B cell (primary cell): ENCODE measurements at regions not wholly inside any gene's neighbourhood (a gene's known extent, or its start where the extent isn't known, plus 50 kb on each side); places are given as distances from the start of the nearest gene placed in this dataset.

ENCODE experiments used
- ATAC-seq: fragments of 200-7000 bp; cut with Tn5 transposase; one replicate; pipeline ENCODE4 v1.10.0; 2021; ENCODE audit warnings: low read depth, mild to moderate bottlenecking, moderate number of reproducible peaks, moderate library complexity
- CTCF ChIA-PET: fragments of 350-600 bp; sonication (Branson Sonifier 250); formaldehyde crosslinking; loops from one replicate; lab custom pipeline; 2021; ENCODE audit warnings: antibody characterized with exemption, inconsistent platforms; lab: Charles Lee
- POLR2A ChIA-PET: fragments of 350-600 bp; sonication (Branson Sonifier 250); formaldehyde crosslinking; loops from one replicate; lab custom pipeline; 2021; ENCODE audit warnings: antibody characterized with exemption; lab: Charles Lee
- DNase-seq: peaks from one replicate; pipeline ENCODE4 v3.0.0; 2013
- H2AFZ ChIP-seq: 2 replicates; pipeline ENCODE4 v1.6.1; 2012; ENCODE audit warnings: mild to moderate bottlenecking, low read depth, low read length; ENCODE audit not compliant: insufficient read depth, poor library complexity, severe bottlenecking
- H3K27ac ChIP-seq, 2 donors: 1 replicate in 1 of 2; 2 replicates in 1 of 2; pipeline ENCODE4 v1.5.1; 2012 to 2013; ENCODE audit warnings: low read length in 2 of 2, mild to moderate bottlenecking in 2 of 2, moderate library complexity in 1 of 2
- H3K27me3 ChIP-seq, 4 experiments: fragments of 200-600 bp in 1 of 4; sonication (generic) in 1 of 4; replicated peaks in 1 of 4; 1 replicate in 2 of 4; 2 replicates in 2 of 4; pipeline versions ENCODE4 v1.6.1 to v1.7.0; 2013 to 2016; ENCODE audit warnings: low read length in 3 of 4, mild to moderate bottlenecking in 2 of 4, mixed read lengths in 1 of 4, moderate library complexity in 1 of 4; ENCODE audit not compliant: insufficient read depth in 4 of 4, control insufficient read depth in 3 of 4; ENCODE audit errors: control extremely low read depth in 1 of 4
- H3K36me3 ChIP-seq, 2 experiments: replicated peaks in 1 of 2; 1 replicate in 1 of 2; 2 replicates in 1 of 2; pipeline versions ENCODE4 v1.6.1 to v1.7.1; 2013; ENCODE audit warnings: low read length in 1 of 2; ENCODE audit not compliant: insufficient read depth in 2 of 2, control insufficient read depth in 1 of 2; ENCODE audit errors: control extremely low read depth in 1 of 2, extremely low read depth in 1 of 2
- H3K4me1 ChIP-seq, 2 donors: fragments of 200-600 bp in 1 of 2; sonication (generic) in 1 of 2; 1 replicate in 1 of 2; 2 replicates in 1 of 2; pipeline versions ENCODE4 v1.5.1 to v1.6.1; 2013 to 2017; ENCODE audit warnings: low read length in 2 of 2; ENCODE audit not compliant: control insufficient read depth in 2 of 2, insufficient read depth in 2 of 2
- H3K4me2 ChIP-seq: replicated peaks from 2 replicates; pipeline ENCODE3; 2012; ENCODE audit warnings: mild to moderate bottlenecking, low read depth, low read length; ENCODE audit not compliant: poor library complexity, severe bottlenecking
- H3K4me3 ChIP-seq, 5 experiments: fragments of 200-600 bp in 1 of 5; sonication (generic) in 1 of 5; 1 replicate in 3 of 5; 2 replicates in 2 of 5; pipeline versions ENCODE4 v1.5.1 to v1.7.0; 2011 to 2016; ENCODE audit warnings: low read length in 4 of 5, mild to moderate bottlenecking in 4 of 5, low read depth in 2 of 5, control low read depth in 1 of 5, moderate library complexity in 1 of 5; ENCODE audit not compliant: insufficient read depth in 1 of 5; ENCODE audit errors: control extremely low read depth in 1 of 5, extremely low read depth in 1 of 5
- H3K79me2 ChIP-seq: fragments of 200-600 bp; sonication (generic); one replicate; pipeline ENCODE4 v1.6.0; 2016; ENCODE audit warnings: low read length; ENCODE audit not compliant: control insufficient read depth, insufficient read depth
- H3K9ac ChIP-seq: fragments of 200-600 bp; sonication (generic); 2 replicates; pipeline ENCODE4 v1.6.1; 2017; ENCODE audit warnings: mild to moderate bottlenecking, low read length, moderate library complexity
- H3K9me3 ChIP-seq, 3 donors: one replicate each; pipeline versions ENCODE4 v1.6.1 to v1.7.1; 2013; ENCODE audit warnings: low read length in 2 of 3; ENCODE audit not compliant: control insufficient read depth in 2 of 3, insufficient read depth in 1 of 3; ENCODE audit errors: control extremely low read depth in 1 of 3
- H4K20me1 ChIP-seq: 2 replicates; pipeline ENCODE4 v1.6.0; 2012; ENCODE audit warnings: mild to moderate bottlenecking, low read length; ENCODE audit not compliant: insufficient read depth, control insufficient read depth, poor library complexity, severe bottlenecking
- H3K27ac Mint-ChIP-seq: one replicate; pipeline ENCODE4 v1.8.0; 2021; ENCODE audit warnings: mixed read lengths
- H3K27me3 Mint-ChIP-seq: one replicate; pipeline ENCODE4 v1.8.0; 2021; ENCODE audit warnings: mixed read lengths
- H3K4me1 Mint-ChIP-seq: one replicate; pipeline ENCODE4 v1.8.0; 2021; ENCODE audit warnings: mixed read lengths
- H3K4me3 Mint-ChIP-seq: one replicate; pipeline ENCODE4 v1.8.0; 2021; ENCODE audit warnings: mixed read lengths
- H3K9me3 Mint-ChIP-seq: one replicate; pipeline ENCODE4 v1.8.0; 2022; ENCODE audit warnings: mixed read lengths; ENCODE audit not compliant: insufficient read depth
- CTCF ChIP-seq: fragments of 200-600 bp; IDR thresholded peaks from one replicate; pipeline ENCODE4 v1.8.0; 2022; ENCODE audit warnings: antibody characterized with exemption, mild to moderate bottlenecking
- EZH2 ChIP-seq: IDR thresholded peaks from 2 replicates; pipeline ENCODE4 v1.6.1; 2012; ENCODE audit warnings: borderline replicate concordance, low read depth, mild to moderate bottlenecking, moderate library complexity, low read length; ENCODE audit not compliant: insufficient read depth, poor library complexity, severe bottlenecking
- WGBS: methylation state at CpG from one replicate; pipeline ENCODE4 v1.1.5; 2013; ENCODE audit warnings: missing lambda C conversion rate; ENCODE audit not compliant: insufficient coverage; 5-methylcytosine and 5-hydroxymethylcytosine counted together
- intact Hi-C: fragments of 100-400 bp; cut with micrococcal nuclease; formaldehyde crosslinking; loops from one replicate; pipeline ENCODE4 v1.10.0; 2022

DNA sequence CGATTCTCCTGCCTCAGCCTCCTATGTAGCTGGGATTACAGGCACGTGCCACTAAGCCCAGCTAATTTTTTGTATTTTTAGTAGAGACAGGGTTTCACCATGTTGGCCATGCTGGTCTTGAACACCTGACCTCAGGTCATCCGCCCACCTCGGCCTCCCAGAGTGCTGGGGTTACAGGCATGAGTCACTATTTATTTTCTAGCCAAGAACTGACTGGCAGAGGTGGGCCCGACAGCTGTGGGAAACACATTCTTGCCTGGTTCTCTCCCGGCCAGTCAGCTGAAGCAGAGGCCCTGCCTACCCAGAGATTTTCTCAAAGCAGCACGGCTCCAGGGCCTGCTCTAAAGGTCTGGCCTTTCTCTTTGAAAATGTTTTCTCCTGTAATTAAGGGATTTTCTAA lies 108.0 kb downstream of the KCTD15 start:
- no peak overlapping the region for H3K4me2 ChIP-seq
- intact Hi-C loops, result no loop called here

DNA sequence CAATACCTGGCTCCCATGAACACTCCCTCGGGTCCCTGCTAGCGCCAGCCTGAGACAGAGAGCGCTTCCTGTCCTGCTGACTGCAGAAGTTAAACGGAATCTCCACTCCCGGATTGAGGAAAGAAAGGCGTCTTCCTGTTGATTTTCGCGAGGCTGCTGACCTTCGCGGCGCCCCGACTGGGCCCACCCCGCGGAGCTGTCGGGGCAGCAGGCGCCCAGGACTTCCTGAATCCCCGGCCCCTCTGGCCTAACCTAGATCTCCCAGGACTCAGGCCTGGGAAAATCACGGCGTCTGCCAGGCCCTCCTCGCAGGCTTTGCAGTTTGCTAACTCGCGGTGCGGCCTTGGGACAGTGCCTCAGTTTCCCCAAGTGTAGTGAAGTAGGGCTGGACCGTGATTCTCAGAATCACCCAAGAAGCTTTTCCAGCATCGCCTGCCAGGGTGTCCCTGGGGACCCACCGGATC lies 108.8 kb downstream of the KCTD15 start:
- H3K4me2 ChIP-seq, result peak overlapping the region; percentile 77
- no peaks in the 10 kb centered on the region for H3K36me3 ChIP-seq
- TF ChIP-seq EZH2 (no peak), CTCF (no peak)
- intact Hi-C loops, result no loop called here
- H2AFZ ChIP-seq, result peak overlapping the region; percentile 44
- Mint-ChIP-seq H3K4me3 (peak overlapping the region; percentile 79), H3K27ac (no peak overlapping the region), H3K27me3 (peaks cover 59% of the 10 kb centered on the region), H3K9me3 (peaks cover 4% of the 10 kb centered on the region), H3K4me1 (peaks cover 6% of the 10 kb centered on the region)
- H3K27ac ChIP-seq, result no peak overlapping the region
- peaks cover 0 to 13% (median 1%) of the 10 kb centered on the region in 3 donors for H3K9me3 ChIP-seq
- no peak for DNase-seq
- H4K20me1 ChIP-seq, result no peaks in the 10 kb centered on the region
- H3K4me1 ChIP-seq, result peaks cover 13 to 14% of the 10 kb centered on the region in 2 donors
- H3K79me2 ChIP-seq, result no peaks in the 10 kb centered on the region
- peak overlapping the region in 4 of 5 experiments; percentile 3 to 33 (median 14) for H3K4me3 ChIP-seq
- peak overlapping the region; percentile 43 for H3K9ac ChIP-seq
- POLR2A ChIA-PET, result no interaction called here
- peaks cover 0 to 39% (median 15%) of the 10 kb centered on the region in 4 experiments for H3K27me3 ChIP-seq
- no peak for ATAC-seq
- WGBS, result 6% methylated on average over 26 of the region's 26 CpGs
- CTCF ChIA-PET, result no interaction called here

More for the DNA sequence above, 108.0 kb downstream of the KCTD15 start:
- Mint-ChIP-seq H3K27ac (no peak overlapping the region), H3K4me3 (peak overlapping the region; percentile 79), H3K27me3 (peaks cover 59% of the 10 kb centered on the region), H3K4me1 (peaks cover 6% of the 10 kb centered on the region), H3K9me3 (peaks cover 4% of the 10 kb centered on the region)
- H3K4me3 ChIP-seq, result no peak overlapping the region
- H3K27me3 ChIP-seq, result peaks cover 0 to 37% (median 15%) of the 10 kb centered on the region in 4 experiments
- WGBS, result 79% methylated on average over 4 of the region's 7 CpGs
- DNase-seq, result no peak
- no peaks in the 10 kb centered on the region for H4K20me1 ChIP-seq
- no peak for ATAC-seq
- peaks cover 0 to 14% (median 1%) of the 10 kb centered on the region in 3 donors for H3K9me3 ChIP-seq
- H3K4me1 ChIP-seq, result peaks cover 13 to 14% of the 10 kb centered on the region in 2 donors
- TF ChIP-seq EZH2 (no peak), CTCF (no peak)
- H3K9ac ChIP-seq, result no peak overlapping the region
- H2AFZ ChIP-seq, result no peak overlapping the region
- ChIA-PET CTCF (interaction anchor here (0.5 to 0.7 kb wide), 2 partner anchors 436 to 446 kb away, joined by 3 read pairs; no protein-coding TSS in a partner anchor), POLR2A (no interaction called here)
- H3K36me3 ChIP-seq, result no peaks in the 10 kb centered on the region
- H3K27ac ChIP-seq, result no peak overlapping the region
- H3K79me2 ChIP-seq, result no peaks in the 10 kb centered on the region
